Neural crest cell (in vitro differentiated cells): ENCODE measurements at regions not wholly inside any gene's neighbourhood (a gene's known extent, or its start where the extent isn't known, plus 50 kb on each side); places are given as distances from the start of the nearest gene placed in this dataset.

Experiments used
- DNase-seq: peaks from one replicate; pipeline ENCODE4 v3.0.0; 2021; ENCODE audit warnings: low read depth, mixed read lengths, low spot score
- H3K27ac Mint-ChIP-seq: one replicate; pipeline ENCODE4 v1.8.0; 2021; ENCODE audit warnings: mild to moderate bottlenecking, mixed read lengths; ENCODE audit not compliant: unreplicated experiment
- H3K27me3 Mint-ChIP-seq: 2 replicates; pipeline ENCODE4 v1.8.0; 2021; ENCODE audit warnings: low read depth, mild to moderate bottlenecking, mixed read lengths
- H3K36me3 Mint-ChIP-seq: 2 replicates; pipeline ENCODE4 v1.8.0; 2021; ENCODE audit warnings: low read depth, mild to moderate bottlenecking, mixed read lengths
- H3K4me1 Mint-ChIP-seq: 2 replicates; pipeline ENCODE4 v1.8.0; 2021; ENCODE audit warnings: mixed read lengths
- H3K4me3 Mint-ChIP-seq: one replicate; pipeline ENCODE4 v1.8.0; 2021; ENCODE audit warnings: mild to moderate bottlenecking, mixed read lengths
- H3K9me3 Mint-ChIP-seq: 2 replicates; pipeline ENCODE4 v1.8.0; 2021; ENCODE audit warnings: mixed read lengths
- CTCF ChIP-seq: fragments of 200-600 bp; sonication (generic); conservative IDR thresholded peaks from 2 replicates; pipeline ENCODE4 v1.5.0; 2021; ENCODE audit warnings: antibody characterized with exemption, mild to moderate bottlenecking

- no peak for DNase-seq
- peaks cover 7% of the 10 kb centered on the region for H3K9me3 Mint-ChIP-seq
- H3K4me3 Mint-ChIP-seq: no peak overlapping the region
- no peak overlapping the region for H3K27ac Mint-ChIP-seq
- H3K27me3 Mint-ChIP-seq: peaks cover under 1% of the 10 kb centered on the region
- H3K36me3 Mint-ChIP-seq: peaks cover 3% of the 10 kb centered on the region
- no peak for TF ChIP-seq CTCF
- H3K4me1 Mint-ChIP-seq: no peaks in the 10 kb centered on the region
These were observed 51.3 kb upstream of the VOPP1 start for GRCh38 chr7:55623617-55624016.

GRCh38 chr7:55622241-55622640 is 49.9 kb upstream of the VOPP1 start:
- H3K27ac Mint-ChIP-seq: no peak overlapping the region
- H3K4me3 Mint-ChIP-seq: no peak overlapping the region
- no peak for TF ChIP-seq CTCF
- peaks cover 11% of the 10 kb centered on the region for H3K9me3 Mint-ChIP-seq
- H3K27me3 Mint-ChIP-seq: peaks cover 5% of the 10 kb centered on the region
- H3K36me3 Mint-ChIP-seq: peaks cover 7% of the 10 kb centered on the region
- no peak for DNase-seq
- H3K4me1 Mint-ChIP-seq: no peaks in the 10 kb centered on the region
